GM19238 (cell line): ENCODE measurements at regions not wholly inside any gene's neighbourhood (a gene's known extent, or its start where the extent isn't known, plus 50 kb on each side); places are given as distances from the start of the nearest gene placed in this dataset.

Source experiments
- DNase-seq: peaks from one replicate; pipeline ENCODE4 v3.0.0; 2011; ENCODE audit warnings: low spot score; ENCODE audit not compliant: insufficient read length

GRCh38 chr1:219523411-219523810 is 89.5 kb downstream of the ZC3H11B start:
- DNase-seq: no peak

- no peak for DNase-seq
Measured at GRCh38 chr1:219521325-219521724, 91.6 kb downstream of the ZC3H11B start.

GRCh38 chr1:219520241-219520640 is 92.7 kb downstream of the ZC3H11B start:
- no peak for DNase-seq

GRCh38 chr1:219518907-219519248 is 94.0 kb downstream of the ZC3H11B start:
- DNase-seq: no peak

- no peak for DNase-seq
Measured at GRCh38 chr1:219518168-219518906, 94.6 kb downstream of the ZC3H11B start.

GRCh38 chr1:219517031-219517430 is 95.9 kb downstream of the ZC3H11B start:
- DNase-seq: no peak

GRCh38 chr1:219514728-219515127 is 98.2 kb downstream of the ZC3H11B start:
- DNase-seq: no peak

- DNase-seq: no peak
Measured at GRCh38 chr1:219507437-219507836, 105.5 kb downstream of the ZC3H11B start.

- DNase-seq: no peak
Measured at GRCh38 chr1:219506936-219507335, 106.0 kb downstream of the ZC3H11B start.

- no peak for DNase-seq
Measured at GRCh38 chr1:219506473-219506899, 106.4 kb downstream of the ZC3H11B start.

GRCh38 chr1:219505886-219506285 is 107.0 kb downstream of the ZC3H11B start:
- no peak for DNase-seq

- no peak for DNase-seq
Measured at GRCh38 chr1:219503604-219504003, 109.3 kb downstream of the ZC3H11B start.

- no peak for DNase-seq
Measured at GRCh38 chr1:219500327-219500897, 112.5 kb downstream of the ZC3H11B start.

- no peak for DNase-seq
Measured at GRCh38 chr1:219498666-219499065, 114.2 kb downstream of the ZC3H11B start.

- DNase-seq: no peak
Measured at GRCh38 chr1:219495737-219496408, 117.0 kb downstream of the ZC3H11B start.

- no peak for DNase-seq
Measured at GRCh38 chr1:219492717-219493116, 120.2 kb downstream of the ZC3H11B start.

GRCh38 chr1:219490566-219490965 is 122.3 kb downstream of the ZC3H11B start:
- DNase-seq: no peak

- DNase-seq: no peak
Measured at GRCh38 chr1:219489636-219490035, 123.3 kb downstream of the ZC3H11B start.

GRCh38 chr1:219488275-219488674 is 124.6 kb downstream of the ZC3H11B start:
- DNase-seq: no peak

GRCh38 chr1:219483530-219483929 is 129.4 kb downstream of the ZC3H11B start:
- DNase-seq: no peak

GRCh38 chr1:219480011-219480410 is 132.9 kb downstream of the ZC3H11B start:
- no peak for DNase-seq

- no peak for DNase-seq
Measured at GRCh38 chr1:219478811-219479210, 134.1 kb downstream of the ZC3H11B start.

GRCh38 chr1:219477861-219478260 is 135.0 kb downstream of the ZC3H11B start:
- no peak for DNase-seq
